ENCODE measurements at regions not wholly inside any gene's neighbourhood (a gene's known extent, or its start where the extent isn't known, plus 50 kb on each side); places are given as distances from the start of the nearest gene placed in this dataset.
"Not testable (repeated sequence)": the region's sequence is repeated elsewhere in the genome, so short reads cannot be mapped to it uniquely, and the experiment has no call there.

GRCh38 chr6:15152700-15153099 lies 93.2 kb upstream of the JARID2 start:
- in situ Hi-C loops (cut with HindIII; ENCODE audit: low sequenced_read_pairs) = no loop called here

GRCh38 chr6:15153191-15153590 lies 92.7 kb upstream of the JARID2 start:
- DNase-seq (ENCODE audit: low read depth, low spot score) = no peak
- H3K4me3 ChIP-seq (ENCODE audit: low read depth, low read length) = no peak overlapping the region
- in situ Hi-C loops (cut with HindIII; ENCODE audit: low sequenced_read_pairs) = no loop called here
- TF ChIP-seq CTCF (IDR thresholded peaks at IDR 0.05; ENCODE audit: low read depth, low read length) = no peak

More at GRCh38 chr6:15152700-15153099, 93.2 kb upstream of the JARID2 start:
- no peak overlapping the region for H3K4me3 ChIP-seq (ENCODE audit: low read depth, low read length)
- no peak for DNase-seq (ENCODE audit: low read depth, low spot score)
- no peak for TF ChIP-seq CTCF (IDR thresholded peaks at IDR 0.05; ENCODE audit: low read depth, low read length)

GRCh38 chr6:15157479-15157878 lies 88.4 kb upstream of the JARID2 start:
- no peak for TF ChIP-seq CTCF (IDR thresholded peaks at IDR 0.05; ENCODE audit: low read depth, low read length)
- no peak overlapping the region for H3K4me3 ChIP-seq (ENCODE audit: low read depth, low read length)
- in situ Hi-C loops (cut with HindIII; ENCODE audit: low sequenced_read_pairs) = no loop called here
- DNase-seq (ENCODE audit: low read depth, low spot score) = no peak

GRCh38 chr6:15158821-15159619 lies 86.8 kb upstream of the JARID2 start:
- no peak for DNase-seq (ENCODE audit: low read depth, low spot score)
- in situ Hi-C loops (cut with HindIII; ENCODE audit: low sequenced_read_pairs) = no loop called here
- H3K4me3 ChIP-seq (ENCODE audit: low read depth, low read length) = no peak overlapping the region
- no peak for TF ChIP-seq CTCF (IDR thresholded peaks at IDR 0.05; ENCODE audit: low read depth, low read length)

GRCh38 chr6:15160812-15161211 lies 85.1 kb upstream of the JARID2 start:
- TF ChIP-seq CTCF (IDR thresholded peaks at IDR 0.05; ENCODE audit: low read depth, low read length) = no peak
- in situ Hi-C loops (cut with HindIII; ENCODE audit: low sequenced_read_pairs) = no loop called here
- DNase-seq (ENCODE audit: low read depth, low spot score) = no peak
- H3K4me3 ChIP-seq (ENCODE audit: low read depth, low read length) = no peak overlapping the region

- in situ Hi-C loops (cut with HindIII; ENCODE audit: low sequenced_read_pairs); H3K4me3 ChIP-seq (ENCODE audit: low read depth, low read length); DNase-seq (ENCODE audit: low read depth, low spot score): not testable (repeated sequence)
These were observed 81.0 kb upstream of the JARID2 start for GRCh38 chr6:15164855-15165254.

GRCh38 chr6:15166121-15166520 lies 79.7 kb upstream of the JARID2 start:
- no peak overlapping the region for H3K4me3 ChIP-seq (ENCODE audit: low read depth, low read length)
- in situ Hi-C loops (cut with HindIII; ENCODE audit: low sequenced_read_pairs) = no loop called here
- TF ChIP-seq CTCF (IDR thresholded peaks at IDR 0.05; ENCODE audit: low read depth, low read length) = no peak
- no peak for DNase-seq (ENCODE audit: low read depth, low spot score)

All from astrocyte of the spinal cord (primary cell).